ENCODE measurements at regions not wholly inside any gene's neighbourhood (a gene's known extent, or its start where the extent isn't known, plus 50 kb on each side); places are given as distances from the start of the nearest gene placed in this dataset.

- ATAC-seq (ENCODE audit: low FRiP score) (no peak), DNase-seq (ENCODE audit: low spot score) (no peak)
- TF ChIP-seq CTCF (IDR thresholded peaks at IDR 0.05), result no peak
These were observed 167.0 kb upstream of the ALG10B start for GRCh38 chr12:38149395-38150073.

DNA sequence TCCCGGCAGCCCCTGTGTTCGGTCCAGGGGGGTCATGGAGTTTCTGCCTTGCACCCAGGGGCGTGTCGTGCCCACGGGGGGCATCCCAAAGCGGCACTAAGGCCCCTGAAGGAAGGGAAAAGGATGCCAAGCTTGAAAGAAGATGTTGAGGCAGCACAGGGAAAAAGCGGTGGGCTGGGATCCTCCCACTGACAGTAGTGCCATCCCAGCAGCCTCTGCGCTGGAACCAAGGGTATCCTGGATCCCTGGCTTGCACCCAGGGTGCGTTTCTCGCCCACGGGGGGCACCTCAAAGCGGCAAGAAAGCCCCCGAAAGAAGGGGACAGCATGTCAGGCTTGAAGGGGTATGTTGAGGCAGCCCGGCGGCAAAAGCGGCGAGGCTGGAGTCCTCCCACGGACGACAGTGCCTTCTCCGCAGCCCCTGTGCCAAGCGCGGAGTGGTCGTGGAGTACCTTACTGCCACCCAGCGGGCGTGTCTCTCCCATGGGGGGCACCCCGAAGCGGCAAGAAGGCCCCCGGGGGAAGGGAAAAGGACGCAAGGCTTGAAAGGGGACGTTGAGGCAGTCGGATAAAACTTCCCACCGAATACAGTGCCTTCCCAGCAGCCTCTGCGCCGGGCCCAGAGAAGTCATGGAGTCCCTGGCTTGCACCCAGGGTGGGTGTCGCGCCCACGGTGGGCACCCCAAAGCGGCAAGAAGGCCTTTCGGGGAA, 164.4 kb upstream of the ALG10B start:
- no peak for DNase-seq (ENCODE audit: low spot score)
- no peak for TF ChIP-seq CTCF (IDR thresholded peaks at IDR 0.05)
- no peak for ATAC-seq (ENCODE audit: low FRiP score)

- no peak for TF ChIP-seq CTCF (IDR thresholded peaks at IDR 0.05)
- DNase-seq (ENCODE audit: low spot score) (no peak), ATAC-seq (ENCODE audit: low FRiP score) (no peak)
These were observed 163.5 kb upstream of the ALG10B start for GRCh38 chr12:38152816-38153736.

DNA sequence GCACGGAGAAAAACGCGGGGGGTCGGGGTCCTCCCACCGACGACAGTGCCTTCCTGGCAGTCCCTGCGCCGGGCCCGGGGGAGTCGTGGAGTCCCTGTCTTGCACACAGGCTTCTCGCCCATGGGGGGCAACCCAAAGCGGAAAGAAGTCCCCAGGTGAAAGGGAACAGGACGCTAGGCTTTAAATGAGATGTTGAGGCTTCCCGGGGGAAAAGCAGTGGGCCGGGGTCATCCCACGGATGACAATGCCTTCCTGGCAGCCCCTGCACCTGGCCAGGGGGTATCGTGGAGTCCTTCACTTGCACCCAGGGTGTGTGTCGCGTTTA, 162.9 kb upstream of the ALG10B start:
- ATAC-seq (ENCODE audit: low FRiP score) (no peak), DNase-seq (ENCODE audit: low spot score) (no peak)
- no peak for TF ChIP-seq CTCF (IDR thresholded peaks at IDR 0.05)

GRCh38 chr12:38154096-38155019, 162.2 kb upstream of the ALG10B start:
- no peak for ATAC-seq (ENCODE audit: low FRiP score)
- no peak for DNase-seq (ENCODE audit: low spot score)
- TF ChIP-seq CTCF (IDR thresholded peaks at IDR 0.05), result no peak

DNA sequence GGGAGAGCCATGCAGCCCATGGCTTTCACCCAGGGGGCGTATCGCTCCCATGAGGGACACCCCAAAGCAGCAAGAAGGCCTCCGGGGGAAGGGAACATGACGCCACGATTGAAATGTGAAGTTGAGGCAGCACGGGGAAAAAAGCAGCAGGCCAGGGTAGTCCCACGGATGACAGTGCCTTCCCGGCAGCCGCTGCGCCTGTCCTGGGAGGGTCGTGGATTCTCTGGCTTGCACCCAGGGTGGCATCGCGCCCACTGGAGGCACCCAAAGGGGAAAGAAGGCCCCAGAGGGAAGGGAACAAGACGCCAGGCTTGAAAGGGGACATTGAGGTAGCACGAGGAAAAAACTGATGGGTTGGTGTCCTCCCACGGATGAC, 161.6 kb upstream of the ALG10B start:
- ATAC-seq (ENCODE audit: low FRiP score), result no peak
- no peak for DNase-seq (ENCODE audit: low spot score)
- no peak for TF ChIP-seq CTCF (IDR thresholded peaks at IDR 0.05)
